ENCODE measurements at regions not wholly inside any gene's neighbourhood (a gene's known extent, or its start where the extent isn't known, plus 50 kb on each side); places are given as distances from the start of the nearest gene placed in this dataset.

- Histone ChIP-seq H3K36me3 (replicated peaks in 1 of 2) (no peaks in the 10 kb centered on the region), H3K27me3 (no peaks in the 10 kb centered on the region), H3K27ac (no peak overlapping the region), H3K4me1 (replicated peaks in 1 of 2) (no peaks in the 10 kb centered on the region), H3K4me3 (no peak overlapping the region), H3K9me3 (replicated peaks in 1 of 3) (no peaks in the 10 kb centered on the region)
- TF ChIP-seq CTCF (IDR thresholded peaks at IDR 0.05) (no peak), POLR2A (IDR thresholded peaks at IDR 0.05) (no peak)
- intact Hi-C loops (cut with DNase I), result no loop called here
- no peak for DNase-seq
- 70 to 81% (median 75%) methylated on average over 8 of the region's 8 CpGs for WGBS, 4 donors
Observed at GRCh38 chr12:126588586-126589249, 1523.5 kb downstream of the AACS start.

GRCh38 chr12:126591533-126591932 is 1526.3 kb downstream of the AACS start:
- no peak for DNase-seq
- no peak overlapping the region for H3K4me3 ChIP-seq
- intact Hi-C loops (cut with DNase I), result no loop called here
- H3K27me3 ChIP-seq, result no peaks in the 10 kb centered on the region
- no peaks in the 10 kb centered on the region for H3K36me3 ChIP-seq (replicated peaks in 1 of 2)
- 60 to 71% (median 65%) methylated on average over 2 of the region's 2 CpGs for WGBS, 4 donors
- TF ChIP-seq POLR2A (IDR thresholded peaks at IDR 0.05), result no peak
- TF ChIP-seq CTCF (IDR thresholded peaks at IDR 0.05), result no peak
- no peaks in the 10 kb centered on the region for H3K4me1 ChIP-seq (replicated peaks in 1 of 2)
- H3K9me3 ChIP-seq (replicated peaks in 1 of 3), result no peaks in the 10 kb centered on the region
- H3K27ac ChIP-seq, result no peak overlapping the region

- Histone ChIP-seq H3K27ac (no peak overlapping the region), H3K4me3 (no peak overlapping the region), H3K27me3 (no peaks in the 10 kb centered on the region), H3K4me1 (replicated peaks in 1 of 2) (no peaks in the 10 kb centered on the region), H3K9me3 (replicated peaks in 1 of 3) (no peaks in the 10 kb centered on the region), H3K36me3 (replicated peaks in 1 of 2) (no peaks in the 10 kb centered on the region)
- no peak for DNase-seq
- WGBS, 4 donors, result 74 to 78% (median 77%) methylated on average over 5 of the region's 5 CpGs
- TF ChIP-seq CTCF (IDR thresholded peaks at IDR 0.05) (no peak), POLR2A (IDR thresholded peaks at IDR 0.05) (no peak)
- intact Hi-C loops (cut with DNase I), result no loop called here
Observed at GRCh38 chr12:126601184-126602170, 1536.2 kb downstream of the AACS start.

GRCh38 chr12:126602612-126603011 is 1537.4 kb downstream of the AACS start:
- no peak overlapping the region for H3K4me3 ChIP-seq
- no peaks in the 10 kb centered on the region for H3K9me3 ChIP-seq (replicated peaks in 1 of 3)
- no peaks in the 10 kb centered on the region for H3K36me3 ChIP-seq (replicated peaks in 1 of 2)
- WGBS, 4 donors, result 68 to 82% (median 72%) methylated on average over 7 of the region's 7 CpGs
- intact Hi-C loops (cut with DNase I), result no loop called here
- no peak for TF ChIP-seq CTCF (IDR thresholded peaks at IDR 0.05)
- no peak for TF ChIP-seq POLR2A (IDR thresholded peaks at IDR 0.05)
- H3K27ac ChIP-seq, result no peak overlapping the region
- H3K27me3 ChIP-seq, result no peaks in the 10 kb centered on the region
- DNase-seq, result no peak
- peaks cover 4 to 7% of the 10 kb centered on the region in 2 donors for H3K4me1 ChIP-seq (replicated peaks in 1 of 2)

Measured in adrenal gland (tissue), 9 donors.